Fibroblast of skin of scalp (primary cell): ENCODE measurements at regions not wholly inside any gene's neighbourhood (a gene's known extent, or its start where the extent isn't known, plus 50 kb on each side); places are given as distances from the start of the nearest gene placed in this dataset.
"Not testable (repeated sequence)": the region's sequence is repeated elsewhere in the genome, so short reads cannot be mapped to it uniquely, and the experiment has no call there.

Experiments used
- DNase-seq: peaks from one replicate; pipeline ENCODE4 v3.0.0-alpha.2; 2013

DNA sequence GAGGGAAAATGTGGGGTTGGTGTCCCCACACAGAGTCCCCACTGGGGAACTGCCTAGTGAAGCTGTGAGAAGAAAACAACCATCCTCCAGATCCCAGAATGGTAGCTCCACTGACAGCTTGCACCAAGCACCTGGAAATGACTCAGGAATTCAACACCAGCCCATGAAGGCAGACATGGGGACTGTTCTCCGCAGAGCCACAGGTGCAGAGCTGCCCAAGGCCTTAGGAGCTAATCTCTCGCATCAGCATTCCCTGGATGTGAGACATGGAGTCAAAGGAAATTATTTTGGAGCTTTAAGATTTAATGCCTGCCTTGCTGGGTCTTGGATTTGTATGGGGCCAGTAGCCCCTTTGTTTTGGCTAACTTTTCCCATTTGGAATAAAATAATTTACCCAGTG is 367.9 kb downstream of the FAM133A start:
- DNase-seq: no peak

DNA sequence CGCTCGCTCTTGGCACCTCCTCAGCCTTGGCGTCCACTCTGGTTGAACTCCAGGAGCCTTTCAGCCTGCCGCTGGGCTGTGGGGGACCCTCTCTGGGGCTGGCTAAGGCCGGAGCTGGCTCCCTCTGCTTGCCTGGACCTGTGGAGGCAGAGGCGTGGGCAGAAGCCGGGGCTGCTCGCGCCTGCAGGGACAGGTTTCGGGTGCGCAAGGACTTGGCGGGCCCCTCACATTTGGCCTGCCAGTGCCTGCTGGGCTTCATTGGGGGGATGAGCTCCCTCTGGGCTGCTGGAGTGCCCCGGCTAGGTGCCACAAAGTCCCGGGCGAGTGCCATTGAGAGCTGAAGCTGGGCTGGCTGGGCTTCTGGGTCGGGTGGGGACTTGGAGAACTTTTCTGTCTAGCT is 371.7 kb downstream of the FAM133A start:
- DNase-seq: no peak

DNA sequence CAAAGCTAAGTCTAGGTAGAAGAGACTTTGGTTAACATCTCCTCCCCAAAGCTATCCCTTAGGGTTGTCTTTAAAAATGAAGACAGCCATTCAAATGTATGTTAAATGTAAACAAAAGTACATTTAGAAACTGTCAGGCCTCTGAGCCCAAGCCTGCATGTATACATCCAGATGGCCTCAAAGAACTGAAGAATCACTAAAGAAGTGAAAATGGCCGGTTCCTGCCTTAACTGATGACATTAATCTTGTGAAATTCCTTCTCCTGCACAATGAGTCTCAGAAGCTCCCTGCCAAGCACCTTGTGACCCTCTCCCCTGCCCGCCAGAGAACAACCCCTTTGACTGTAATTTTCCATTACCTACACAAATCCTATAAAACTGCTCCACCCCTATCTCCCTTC is 377.9 kb downstream of the FAM133A start:
- no peak for DNase-seq

DNA sequence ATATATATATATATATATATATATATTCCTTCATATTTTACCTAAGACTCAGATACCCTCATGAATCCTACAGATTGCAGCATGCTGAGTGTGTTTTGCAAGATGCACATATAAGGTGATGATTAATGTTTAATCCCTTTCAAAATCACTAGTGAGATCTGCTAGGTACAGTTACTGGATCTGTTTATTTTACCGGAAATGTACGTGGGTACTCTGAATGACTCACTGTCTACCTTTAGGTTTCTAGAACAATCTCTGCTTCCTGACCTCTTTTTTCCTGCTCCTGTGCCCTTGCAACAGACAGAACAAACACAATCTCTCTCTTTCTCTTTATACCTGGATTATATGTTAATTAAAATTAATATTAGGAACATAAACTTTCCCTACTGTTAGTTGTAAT is 379.6 kb downstream of the FAM133A start:
- DNase-seq: no peak

DNA sequence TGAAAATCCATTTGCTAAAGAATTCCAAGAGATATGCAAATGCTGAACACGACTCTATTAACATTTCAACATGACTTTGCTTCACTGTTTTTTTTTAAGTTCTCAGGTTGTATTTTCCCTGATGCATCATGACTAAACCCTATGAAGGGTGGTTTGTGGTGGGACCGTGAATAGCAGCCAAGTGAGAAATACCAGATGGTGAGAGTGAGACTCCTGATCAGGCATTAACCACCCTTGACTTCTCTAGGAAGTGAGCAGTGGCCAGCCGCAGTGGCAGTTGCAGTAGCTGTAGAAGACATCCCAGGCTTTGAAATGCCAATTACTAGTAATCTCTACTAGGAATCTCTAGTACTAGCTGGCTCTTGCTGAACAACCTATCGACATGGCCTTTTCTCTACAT is 383.4 kb downstream of the FAM133A start:
- DNase-seq: no peak

GRCh38 chrX:94058728-94059382 is 384.8 kb downstream of the FAM133A start:
- no peak for DNase-seq

DNA sequence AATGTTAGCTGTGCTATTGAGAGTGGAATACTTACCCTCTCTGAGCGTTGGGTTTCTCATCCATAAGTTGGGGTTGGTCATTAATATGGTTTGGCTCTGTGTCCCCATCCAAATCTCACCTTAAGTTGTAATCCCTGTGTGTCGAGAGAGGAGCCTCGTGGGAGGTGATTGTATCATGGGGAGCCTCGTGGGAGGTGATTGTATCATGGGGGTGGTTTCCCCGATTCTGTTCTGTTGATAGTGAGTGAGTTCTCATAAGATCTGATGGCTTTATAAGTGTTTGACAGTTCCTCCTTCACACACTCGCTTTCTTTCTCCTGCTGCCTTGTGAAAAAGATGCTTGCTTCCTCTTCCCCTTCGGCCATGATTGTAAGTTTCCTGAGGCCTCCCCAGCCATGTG is 391.1 kb downstream of the FAM133A start:
- DNase-seq: no peak

- no peak for DNase-seq
Measured at GRCh38 chrX:94089149-94089548, 415.1 kb downstream of the FAM133A start.

- DNase-seq: no peak
Measured at GRCh38 chrX:94097868-94098267, 423.9 kb downstream of the FAM133A start.

DNA sequence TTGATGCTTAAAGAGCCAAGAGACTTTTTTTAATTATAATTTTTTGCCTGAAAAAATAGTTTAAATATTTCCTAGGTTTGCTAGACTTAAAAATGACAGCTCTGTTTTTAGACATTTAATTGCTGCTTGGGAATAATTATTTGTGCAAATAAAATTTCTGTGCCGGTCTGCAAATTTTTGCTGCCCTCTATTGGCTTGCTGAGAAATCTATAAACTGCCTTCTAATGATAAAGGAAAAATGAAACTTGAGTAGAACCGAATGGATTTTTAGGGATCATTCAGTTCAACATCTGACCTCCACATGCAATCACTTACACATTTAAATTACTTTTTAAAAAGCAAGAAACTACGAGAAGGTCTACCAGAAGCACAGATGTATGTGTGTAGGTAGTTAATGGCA is 434.0 kb downstream of the FAM133A start:
- DNase-seq: no peak

DNA sequence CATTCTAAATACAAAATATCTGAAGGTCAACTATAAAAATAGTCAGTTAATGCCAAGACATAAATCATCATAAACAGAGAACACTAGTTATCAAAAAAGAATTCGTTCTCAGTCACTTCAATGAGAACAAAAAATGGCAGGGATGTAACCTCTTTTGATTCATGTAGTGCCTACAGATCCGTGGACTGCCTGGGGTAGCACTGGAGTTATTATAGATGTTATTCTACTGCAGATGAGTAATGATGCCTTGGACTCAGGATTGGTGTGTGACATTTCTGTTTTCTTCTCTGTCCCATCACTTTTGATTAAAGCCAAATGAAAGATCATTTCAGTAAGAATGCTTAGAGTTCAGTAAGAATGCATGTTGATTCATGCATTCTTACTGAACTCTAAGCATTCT is 440.4 kb downstream of the FAM133A start:
- no peak for DNase-seq

- DNase-seq: no peak
Measured at GRCh38 chrX:94121799-94122198, 447.8 kb downstream of the FAM133A start.

GRCh38 chrX:94123062-94123461 is 449.1 kb downstream of the FAM133A start:
- DNase-seq: no peak

GRCh38 chrX:94162971-94163370 is 489.0 kb downstream of the FAM133A start:
- no peak for DNase-seq

DNA sequence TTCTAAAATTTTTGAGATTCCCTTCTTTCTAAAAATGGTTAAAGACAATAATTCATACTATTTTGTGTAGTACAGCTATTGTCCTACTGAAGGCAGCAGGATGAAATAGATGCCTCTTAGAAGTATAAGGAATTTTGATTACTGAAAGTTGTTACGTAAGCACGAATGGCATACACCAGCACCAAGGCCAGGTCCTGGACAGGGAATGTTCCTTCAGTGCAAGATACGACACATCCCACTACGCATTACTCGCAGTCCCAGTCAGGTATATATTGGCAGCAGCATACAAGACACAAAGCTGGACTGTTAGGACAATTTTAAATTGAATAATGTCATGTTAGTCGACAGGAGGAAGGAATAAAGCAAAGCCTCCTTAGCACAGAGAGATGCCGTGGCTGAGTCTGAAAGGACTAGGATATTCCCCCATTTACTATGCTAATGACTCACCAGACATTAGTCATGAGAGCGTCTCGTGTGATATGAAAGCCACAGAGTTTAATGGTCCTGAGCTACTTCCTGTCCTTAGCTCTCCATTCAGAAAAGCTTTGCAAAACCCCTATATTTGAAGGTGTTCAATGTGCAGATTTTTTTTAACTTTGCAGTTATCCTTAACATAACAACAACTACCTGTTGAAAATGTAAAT is 504.3 kb downstream of the FAM133A start:
- DNase-seq: no peak

GRCh38 chrX:94204524-94204923 is 530.5 kb downstream of the FAM133A start:
- DNase-seq: no peak

DNA sequence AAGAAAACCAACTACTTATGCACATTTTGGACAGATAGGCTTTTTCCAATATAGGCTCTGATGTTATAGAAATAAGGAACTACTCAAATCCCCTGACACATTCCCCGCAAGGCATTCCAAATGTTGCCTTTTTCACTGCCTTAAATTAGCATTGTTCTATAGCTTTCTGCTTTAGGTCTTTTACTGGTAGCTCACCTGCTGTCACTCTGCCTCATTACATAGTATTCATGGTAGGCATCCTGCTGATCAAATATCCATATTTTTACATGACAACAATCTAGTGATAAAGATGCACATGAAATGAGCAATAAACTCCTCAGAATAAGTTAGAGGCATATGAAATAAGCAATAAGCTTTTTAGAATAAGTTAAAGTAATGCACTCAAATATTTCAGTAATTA is 542.7 kb downstream of the FAM133A start:
- no peak for DNase-seq

GRCh38 chrX:94252211-94252610 is 578.2 kb downstream of the FAM133A start:
- DNase-seq: no peak

DNA sequence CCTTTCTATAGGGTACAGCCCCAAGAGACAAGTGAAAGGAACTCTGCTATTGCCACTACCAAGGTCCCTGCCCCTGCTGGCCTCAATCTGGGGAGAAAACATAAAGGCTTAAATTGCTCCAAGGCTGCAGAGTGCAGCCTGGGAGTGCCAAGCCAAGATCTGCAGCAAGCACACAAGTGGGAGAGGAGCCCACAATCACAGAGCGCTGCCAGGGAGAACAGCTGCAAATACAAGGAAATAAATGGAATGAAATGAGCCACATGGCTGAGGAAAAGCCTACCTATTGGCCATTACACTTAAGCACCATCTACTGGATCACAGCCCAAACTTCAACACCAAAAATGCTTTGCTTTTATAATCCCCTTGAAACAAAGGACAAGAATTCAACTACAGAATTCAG is 582.4 kb downstream of the FAM133A start:
- no peak for DNase-seq

DNA sequence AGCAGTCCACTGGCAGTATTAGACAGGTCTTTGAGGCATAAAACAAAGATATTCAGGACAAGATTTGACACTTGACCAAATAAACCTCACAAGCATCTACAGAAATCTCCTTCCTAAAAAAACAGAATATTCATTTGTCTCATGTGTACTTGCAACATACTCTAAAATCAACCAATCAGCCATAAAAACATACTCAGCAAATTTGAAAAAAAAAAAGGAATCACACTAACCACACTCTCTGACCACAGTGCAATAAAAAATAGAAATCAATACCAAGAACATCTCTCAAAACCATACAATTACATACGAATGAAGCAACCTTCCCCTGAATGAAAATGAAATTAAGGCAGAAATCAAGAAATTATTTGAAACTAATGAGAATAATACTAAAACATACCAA is 591.3 kb downstream of the FAM133A start:
- no peak for DNase-seq

DNA sequence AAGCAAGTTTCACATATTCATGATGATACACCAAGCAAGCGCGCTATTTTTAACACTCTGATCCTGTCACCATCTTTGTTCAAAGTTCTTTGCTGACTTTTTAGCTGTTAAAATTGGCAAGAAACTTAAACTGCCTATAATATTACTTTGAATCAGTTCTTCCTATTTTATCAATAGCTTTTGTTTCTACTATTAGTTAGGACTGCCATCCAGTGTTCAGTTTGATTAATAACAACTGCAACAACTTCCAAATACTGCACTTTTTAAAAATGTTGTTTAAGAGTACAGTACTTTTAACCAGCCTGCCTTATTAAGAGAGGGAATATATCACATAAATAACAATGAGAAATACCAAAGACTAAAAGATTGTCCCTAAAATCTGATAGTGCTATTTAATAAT is 614.3 kb downstream of the FAM133A start:
- DNase-seq: no peak

- no peak for DNase-seq
Measured at GRCh38 chrX:94288972-94289371, 615.0 kb downstream of the FAM133A start.

DNA sequence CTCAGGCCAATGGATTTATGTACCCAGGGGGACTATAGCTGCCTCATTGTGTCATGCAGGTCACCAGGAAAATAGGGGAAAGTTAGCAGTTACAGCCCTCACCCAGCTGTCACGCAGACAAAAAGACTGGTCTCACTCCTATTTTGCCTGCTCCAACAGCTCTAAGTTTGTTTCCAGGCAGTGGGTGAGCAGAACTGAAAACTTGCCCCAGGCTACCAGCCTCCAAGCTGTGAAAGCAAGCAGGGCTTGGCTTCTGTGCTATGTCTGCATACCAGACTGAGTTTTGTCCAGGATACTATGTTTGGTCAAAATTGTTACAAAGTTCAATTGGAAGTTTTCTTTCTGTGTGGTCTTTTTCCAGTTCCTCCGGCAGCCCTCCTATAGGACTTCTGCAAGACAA is 628.4 kb downstream of the FAM133A start:
- no peak for DNase-seq

- DNase-seq: no peak
Measured at GRCh38 chrX:94329182-94329581, 655.2 kb downstream of the FAM133A start.

DNA sequence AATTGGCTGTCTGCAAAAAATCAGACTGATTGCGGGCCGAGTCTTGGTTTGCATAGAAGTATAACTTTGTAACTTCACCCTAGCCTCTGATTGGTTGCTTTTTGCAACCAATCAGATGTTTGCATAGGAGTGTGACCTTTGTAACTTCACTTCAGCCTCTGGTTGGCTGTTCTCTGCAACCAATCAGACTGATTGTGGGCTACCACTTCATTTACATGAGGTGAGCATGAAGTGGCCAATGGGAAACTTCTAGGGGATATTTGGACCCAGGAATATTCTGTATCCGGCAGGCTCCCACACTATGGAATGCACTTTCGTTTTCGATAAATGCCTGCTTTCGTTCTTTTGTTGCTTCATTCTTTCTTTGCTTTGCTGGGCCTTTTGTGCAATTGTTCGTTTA is 667.7 kb downstream of the FAM133A start:
- DNase-seq: not testable (repeated sequence)
